Heart left ventricle (tissue), 16 donors: ENCODE measurements at regions not wholly inside any gene's neighbourhood (a gene's known extent, or its start where the extent isn't known, plus 50 kb on each side); places are given as distances from the start of the nearest gene placed in this dataset.
"Not testable (repeated sequence)": the region's sequence is repeated elsewhere in the genome, so short reads cannot be mapped to it uniquely, and the experiment has no call there.

Experiments used
- ATAC-seq, 4 donors: fragments of 200-7000 bp; cut with Tn5 transposase; one replicate each; pipeline ENCODE4 v1.9.1; 2020 to 2022; ENCODE audit warnings: moderate library complexity in 4 of 4, mild to moderate bottlenecking in 3 of 4, moderate number of reproducible peaks in 1 of 4
- DNase-seq, 5 donors: peaks; one replicate each; pipeline ENCODE4 v3.0.0-alpha.2; 2020
- H3K27ac ChIP-seq, 12 donors: fragments of 200-600 bp; sonication (generic) in 4 of 12; one replicate each; pipeline versions ENCODE4 v1.5.0 to v1.8.0; 2016 to 2022; ENCODE audit warnings: mild to moderate bottlenecking in 2 of 12
- H3K27me3 ChIP-seq, 9 donors: fragments of 200-600 bp; sonication (generic) in 2 of 9; one replicate each; pipeline versions ENCODE4 v1.5.1 to v1.8.0; 2016 to 2022; ENCODE audit warnings: mild to moderate bottlenecking in 3 of 9
- H3K36me3 ChIP-seq, 9 donors: fragments of 200-600 bp; sonication (generic) in 2 of 9; one replicate each; pipeline versions ENCODE4 v1.5.0 to v1.8.0; 2018 to 2022; ENCODE audit warnings: mild to moderate bottlenecking in 2 of 9
- H3K4me1 ChIP-seq, 12 donors: fragments of 200-600 bp; sonication (generic) in 4 of 12; one replicate each; pipeline versions ENCODE4 v1.5.0 to v1.8.0; 2016 to 2022; ENCODE audit warnings: mild to moderate bottlenecking in 3 of 12
- H3K4me3 ChIP-seq, 12 donors: fragments of 200-600 bp; sonication (generic) in 4 of 12; one replicate each; pipeline versions ENCODE4 v1.5.0 to v1.8.0; 2017 to 2022; ENCODE audit warnings: mild to moderate bottlenecking in 9 of 12, moderate library complexity in 4 of 12
- H3K9me3 ChIP-seq, 12 donors: fragments of 200-600 bp; sonication (generic) in 4 of 12; one replicate each; pipeline versions ENCODE4 v1.5.0 to v1.8.0; 2016 to 2022; ENCODE audit warnings: mild to moderate bottlenecking in 1 of 12
- POLR2A ChIP-seq, 2 donors: fragments of 450-650 bp; IDR thresholded peaks; one replicate each; pipeline ENCODE4 v1.6.1; 2017; ENCODE audit warnings: antibody characterized with exemption in 2 of 2, mild to moderate bottlenecking in 2 of 2, moderate library complexity in 2 of 2
- WGBS, 4 donors: extraction: QIAGEN DNeasy Blood & Tissue Kit in 2 of 4; methylation state at CpG; one replicate each; pipeline versions ENCODE4 v1.1.5 to v1.1.7; 2013 to 2018; 5-methylcytosine and 5-hydroxymethylcytosine counted together
- intact Hi-C, 10 donors: fragments of 100-400 bp; cut with DNase I; formaldehyde crosslinking; loops; one replicate each; pipeline versions ENCODE4 v1.11.1 to v1.14.2; 2022
- TF ChIP-seq, protein P1 (sequence below), 12 donors: fragments of 200-600 bp; sonication (generic) in 4 of 12; IDR thresholded peaks; one replicate each; pipeline versions ENCODE4 v1.5.0 to v1.8.0; 2018 to 2022; ENCODE audit warnings: antibody characterized with exemption in 12 of 12, mild to moderate bottlenecking in 5 of 12
- donor health status: ischemic (EF 13 %, LVEDD 7.1; RV severe dilation, severe dysfunction).
- donor health status: healthy with polysubstance abuse.
- donor health status: DM: no; HTN: yes; CAD: no.
- donor health status: DM: no; HTN: no; CAD: no.
- donor health status: ischemic (EF 25% LVEDD 6.9; RV normal size, moderate dysfunction).
- donor health status: ischemic (EF 25% LVEDD 5.7; RV mildly dilated, moderate dysfunction).
- donor health status: healthy.
- donor health status: DM: yes; HTN: yes; CAD: no.
- donor health status: ischemic (EF 35%, LVEDD 5.7; RV mildly dilated, moderate dysfunction).
- donor health status: nonischemic (EF 11% LVEDD 7.7; RV severe dilation, severe dysfunction).
- donor health status: DM: yes; HTN: yes; CAD: no.
- donor health status: PGD.
- donor health status: ischemic (EF 29% LVEDD 5.4; RV normal size, mild dysfunction).
- donor health status: nonischemic (EF 23%, LVEDD 6.1; RV moderate dilation, normal function).

- peak in 2 of 4 donors; percentile 11 to 35 for ATAC-seq
- H3K4me1 ChIP-seq: no peaks in the 10 kb centered on the region
These were observed 70.7 kb upstream of the ANTXRL start for GRCh38 chr10:46216003-46216634.

DNA sequence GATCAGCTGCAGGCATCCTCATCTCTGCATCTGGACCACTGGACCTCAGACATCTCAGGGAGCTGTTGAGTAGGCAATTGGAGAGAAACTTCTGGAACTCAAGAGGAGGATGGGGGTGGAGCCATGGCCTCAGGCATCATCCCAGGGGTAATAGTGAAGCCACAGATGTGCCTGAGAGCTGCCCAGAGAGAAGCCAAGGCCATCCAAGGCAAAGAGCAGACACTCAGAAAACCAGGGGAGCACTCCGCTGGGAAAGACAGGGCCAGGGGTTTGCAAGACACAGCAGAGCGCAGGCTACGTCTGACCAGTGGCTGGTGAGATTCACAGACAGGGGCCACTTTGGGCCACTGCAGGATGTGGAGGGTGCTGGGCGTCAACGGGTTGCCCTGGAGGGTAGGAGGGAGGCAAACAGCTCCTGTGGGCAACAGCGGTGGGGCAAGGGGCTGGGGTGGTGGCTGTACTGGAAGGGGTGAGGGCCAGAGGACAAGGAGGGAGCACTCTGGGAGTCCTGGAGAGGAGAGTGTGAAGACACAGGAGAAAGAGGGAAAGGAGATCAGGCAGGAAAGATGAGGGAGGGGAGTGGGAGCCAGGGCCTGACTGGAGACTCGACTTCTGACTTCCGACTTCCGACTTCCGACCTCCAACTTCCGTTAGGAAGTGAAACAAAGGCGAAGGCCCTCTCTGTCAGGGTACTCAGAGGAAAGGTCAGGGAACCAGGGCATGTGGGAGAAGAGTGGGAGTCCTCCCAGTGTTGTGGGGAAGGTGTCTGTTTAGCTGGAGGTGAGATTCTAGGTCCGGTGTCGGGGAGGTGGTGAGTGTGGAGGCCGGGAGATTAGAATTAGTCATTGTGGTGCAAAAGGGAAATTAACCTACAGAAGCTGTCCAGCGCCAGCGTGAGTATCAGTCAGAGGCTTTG is 69.7 kb upstream of the ANTXRL start:
- Histone ChIP-seq H3K27ac (no peak overlapping the region), H3K4me3 (no peak overlapping the region), H3K27me3 (no peaks in the 10 kb centered on the region), H3K36me3 (no peaks in the 10 kb centered on the region), H3K9me3 (no peaks in the 10 kb centered on the region), H3K4me1 (no peaks in the 10 kb centered on the region)
- 59 to 70% (median 68%) methylated on average over 16 to 17 of the region's 17 CpGs for WGBS, 4 donors
- peak in 1 of 5 donors; percentile 13 for DNase-seq
- TF ChIP-seq POLR2A (IDR thresholded peaks at IDR 0.05): no peak
- TF ChIP-seq, protein P1, sequence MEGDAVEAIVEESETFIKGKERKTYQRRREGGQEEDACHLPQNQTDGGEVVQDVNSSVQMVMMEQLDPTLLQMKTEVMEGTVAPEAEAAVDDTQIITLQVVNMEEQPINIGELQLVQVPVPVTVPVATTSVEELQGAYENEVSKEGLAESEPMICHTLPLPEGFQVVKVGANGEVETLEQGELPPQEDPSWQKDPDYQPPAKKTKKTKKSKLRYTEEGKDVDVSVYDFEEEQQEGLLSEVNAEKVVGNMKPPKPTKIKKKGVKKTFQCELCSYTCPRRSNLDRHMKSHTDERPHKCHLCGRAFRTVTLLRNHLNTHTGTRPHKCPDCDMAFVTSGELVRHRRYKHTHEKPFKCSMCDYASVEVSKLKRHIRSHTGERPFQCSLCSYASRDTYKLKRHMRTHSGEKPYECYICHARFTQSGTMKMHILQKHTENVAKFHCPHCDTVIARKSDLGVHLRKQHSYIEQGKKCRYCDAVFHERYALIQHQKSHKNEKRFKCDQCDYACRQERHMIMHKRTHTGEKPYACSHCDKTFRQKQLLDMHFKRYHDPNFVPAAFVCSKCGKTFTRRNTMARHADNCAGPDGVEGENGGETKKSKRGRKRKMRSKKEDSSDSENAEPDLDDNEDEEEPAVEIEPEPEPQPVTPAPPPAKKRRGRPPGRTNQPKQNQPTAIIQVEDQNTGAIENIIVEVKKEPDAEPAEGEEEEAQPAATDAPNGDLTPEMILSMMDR (IDR thresholded peaks at IDR 0.05): no peak
- no peak for ATAC-seq
- intact Hi-C loops: no loop called here

More at GRCh38 chr10:46216003-46216634, 70.7 kb upstream of the ANTXRL start:
- 83 to 92% (median 86%) methylated on average over 6 of the region's 6 CpGs for WGBS, 4 donors
- intact Hi-C loops: no loop called here
- no peak overlapping the region for H3K4me3 ChIP-seq
- no peaks in the 10 kb centered on the region for H3K9me3 ChIP-seq
- no peaks in the 10 kb centered on the region for H3K27me3 ChIP-seq
- no peak overlapping the region for H3K27ac ChIP-seq
- DNase-seq: no peak
- no peaks in the 10 kb centered on the region for H3K36me3 ChIP-seq
- TF ChIP-seq, protein P1 (IDR thresholded peaks at IDR 0.05): no peak
- TF ChIP-seq POLR2A (IDR thresholded peaks at IDR 0.05): no peak

- 81 to 91% (median 85%) methylated on average over 6 of the region's 6 CpGs for WGBS, 4 donors
- H3K4me3 ChIP-seq: no peak overlapping the region
- no peaks in the 10 kb centered on the region for H3K4me1 ChIP-seq
- no peak for ATAC-seq
- no peaks in the 10 kb centered on the region for H3K36me3 ChIP-seq
- DNase-seq: no peak
- intact Hi-C loops: no loop called here
- no peaks in the 10 kb centered on the region for H3K9me3 ChIP-seq
- H3K27ac ChIP-seq: no peak overlapping the region
- no peaks in the 10 kb centered on the region for H3K27me3 ChIP-seq
- no peak for TF ChIP-seq POLR2A (IDR thresholded peaks at IDR 0.05)
- TF ChIP-seq, protein P1 (IDR thresholded peaks at IDR 0.05): no peak
These were observed 68.9 kb upstream of the ANTXRL start for GRCh38 chr10:46217752-46218453.

GRCh38 chr10:46218921-46219320 is 67.9 kb upstream of the ANTXRL start:
- no peak overlapping the region for H3K27ac ChIP-seq
- DNase-seq (no peak), ATAC-seq (no peak)
- H3K36me3 ChIP-seq: no peaks in the 10 kb centered on the region
- no peaks in the 10 kb centered on the region for H3K27me3 ChIP-seq
- no peak overlapping the region for H3K4me3 ChIP-seq
- no peaks in the 10 kb centered on the region for H3K4me1 ChIP-seq
- 34 to 43% (median 35%) methylated on average over 2 of the region's 2 CpGs for WGBS, 4 donors
- TF ChIP-seq, protein P1 (IDR thresholded peaks at IDR 0.05): no peak
- no peak for TF ChIP-seq POLR2A (IDR thresholded peaks at IDR 0.05)
- H3K9me3 ChIP-seq: no peaks in the 10 kb centered on the region
- intact Hi-C loops: no loop called here

- H3K4me1 ChIP-seq, H3K27me3 ChIP-seq, H3K36me3 ChIP-seq, intact Hi-C loops, H3K4me3 ChIP-seq, ATAC-seq, H3K9me3 ChIP-seq, DNase-seq, H3K27ac ChIP-seq: not testable (repeated sequence)
- WGBS, 4 donors: 57 to 68% (median 63%) methylated on average over 4 to 5 of the region's 5 CpGs
These were observed 67.3 kb upstream of the ANTXRL start for GRCh38 chr10:46219431-46219990.
